HG03342 (cell line): ENCODE measurements at regions not wholly inside any gene's neighbourhood (a gene's known extent, or its start where the extent isn't known, plus 50 kb on each side); places are given as distances from the start of the nearest gene placed in this dataset.
"Not testable (repeated sequence)": the region's sequence is repeated elsewhere in the genome, so short reads cannot be mapped to it uniquely, and the experiment has no call there.

Experiments used
- ATAC-seq: cut with Tn5 transposase; IDR thresholded peaks from one replicate; pipeline ENCODE4 v1.9.1; 2021; ENCODE audit warnings: mild to moderate bottlenecking, moderate library complexity; ENCODE audit not compliant: unreplicated experiment

DNA sequence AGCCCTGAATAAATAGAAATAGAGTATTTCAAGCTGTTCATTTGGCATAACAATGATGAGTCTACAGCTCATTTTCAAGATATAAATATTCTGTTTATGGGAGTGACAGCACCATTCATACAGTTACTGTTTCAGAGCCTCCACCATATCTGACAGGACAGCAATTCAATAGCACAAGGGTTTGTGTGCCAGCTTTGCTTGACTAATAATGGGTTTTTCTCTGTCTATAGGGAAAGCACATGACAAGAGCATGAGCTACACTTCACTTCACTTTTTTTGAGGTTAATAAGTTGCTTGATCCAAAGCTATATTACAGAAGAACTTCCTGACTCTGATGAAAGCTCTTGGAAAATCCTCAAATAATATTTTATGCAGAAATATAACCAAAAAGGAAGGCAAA is 297.1 kb downstream of the RPIA start:
- ATAC-seq, result not testable (repeated sequence)

DNA sequence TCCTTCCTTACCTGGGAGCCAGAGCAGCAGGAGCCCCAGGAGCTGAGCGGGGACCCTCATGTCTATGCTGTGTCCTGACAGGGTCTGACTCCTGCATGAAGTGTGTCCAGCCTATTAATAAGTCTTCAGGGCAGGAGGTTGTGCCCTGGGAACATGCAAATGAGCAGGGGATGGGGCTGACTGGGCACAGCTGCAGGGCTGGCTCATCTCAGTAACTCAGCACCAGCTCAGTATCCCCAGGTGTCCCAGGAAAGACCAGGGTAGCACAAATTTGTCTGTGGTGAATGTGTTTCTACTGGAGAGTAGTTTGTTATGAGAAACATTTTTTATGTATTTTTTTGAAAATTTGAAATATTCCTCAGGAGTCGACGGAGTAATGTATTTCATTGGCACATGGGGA is 301.3 kb downstream of the RPIA start:
- ATAC-seq, result not testable (repeated sequence)

DNA sequence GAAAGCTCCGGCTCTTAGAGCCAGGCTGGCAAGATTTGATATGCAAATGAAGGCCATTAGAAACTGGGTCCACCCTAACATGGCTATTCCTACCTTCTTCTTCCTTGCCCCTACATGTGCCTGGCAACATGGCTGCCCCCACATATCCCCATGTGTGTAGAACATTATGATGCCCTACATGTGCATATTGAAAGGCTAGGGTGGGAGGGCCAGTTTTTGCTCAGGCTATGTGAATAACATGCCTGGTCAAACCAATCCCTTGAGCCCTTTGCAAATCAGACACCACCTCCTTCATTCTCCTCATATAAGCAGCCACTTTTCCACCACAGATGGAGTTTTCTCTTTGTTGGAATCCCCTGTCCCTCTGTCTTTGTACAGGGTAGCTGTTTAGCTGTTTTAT is 303.4 kb downstream of the RPIA start:
- not testable (repeated sequence) for ATAC-seq

DNA sequence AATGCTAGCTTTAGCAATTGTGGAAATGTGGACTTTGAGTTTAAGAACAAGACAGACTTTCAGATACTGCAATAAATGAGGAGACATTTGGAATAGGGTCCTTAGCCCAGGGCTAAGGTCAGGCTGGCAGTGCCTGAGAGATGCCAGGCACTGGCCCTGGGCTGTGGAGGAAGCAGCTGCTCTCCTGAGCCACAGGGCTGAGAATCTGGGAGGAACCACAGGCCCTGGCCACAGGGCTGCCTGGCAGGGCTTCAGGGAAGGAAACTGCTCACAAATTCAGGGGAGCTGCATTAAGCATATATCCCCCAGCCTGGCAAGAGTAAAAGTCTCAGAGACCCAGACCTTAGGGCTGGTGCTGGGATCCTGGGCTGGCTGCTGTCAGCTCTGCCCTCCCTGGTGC is 305.1 kb downstream of the RPIA start:
- not testable (repeated sequence) for ATAC-seq

DNA sequence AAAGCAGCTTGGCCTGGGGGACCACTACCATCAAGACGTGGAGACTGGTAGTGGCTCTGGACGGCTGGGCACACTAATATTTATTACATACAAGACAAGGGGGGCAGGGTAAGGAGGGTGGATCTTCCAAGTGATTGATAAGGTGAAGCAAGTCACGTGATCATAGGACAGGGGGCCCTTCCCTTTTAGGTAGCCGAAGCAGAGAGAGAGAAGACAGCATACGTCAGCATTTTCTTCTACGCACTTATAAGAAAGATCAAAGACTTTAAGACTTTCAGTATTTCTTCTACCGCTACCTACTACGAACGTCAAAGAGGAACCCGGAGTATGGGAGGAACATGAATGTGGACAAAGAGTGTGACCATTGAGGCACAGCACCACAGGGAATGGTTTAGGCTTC is 307.9 kb downstream of the RPIA start:
- ATAC-seq, result no peak

DNA sequence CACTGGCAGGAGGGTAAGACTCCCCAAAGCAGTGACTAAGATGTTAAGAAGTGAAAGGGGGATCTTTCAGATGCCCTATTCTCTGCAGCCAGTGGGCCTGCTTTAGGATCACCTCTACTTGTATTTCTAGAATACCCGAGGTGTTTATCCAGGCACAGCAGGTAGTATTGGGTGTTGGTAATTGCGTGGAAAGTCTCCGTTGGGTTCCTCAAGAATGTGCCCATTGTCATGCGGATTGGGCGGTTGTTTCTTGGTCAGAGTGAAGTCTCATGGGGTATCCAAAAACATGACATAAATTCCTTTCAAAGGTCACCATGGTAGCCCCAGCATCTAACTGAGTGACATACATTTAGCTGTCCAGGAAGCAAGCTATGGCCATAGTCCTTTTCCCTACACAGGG is 308.8 kb downstream of the RPIA start:
- no peak for ATAC-seq

DNA sequence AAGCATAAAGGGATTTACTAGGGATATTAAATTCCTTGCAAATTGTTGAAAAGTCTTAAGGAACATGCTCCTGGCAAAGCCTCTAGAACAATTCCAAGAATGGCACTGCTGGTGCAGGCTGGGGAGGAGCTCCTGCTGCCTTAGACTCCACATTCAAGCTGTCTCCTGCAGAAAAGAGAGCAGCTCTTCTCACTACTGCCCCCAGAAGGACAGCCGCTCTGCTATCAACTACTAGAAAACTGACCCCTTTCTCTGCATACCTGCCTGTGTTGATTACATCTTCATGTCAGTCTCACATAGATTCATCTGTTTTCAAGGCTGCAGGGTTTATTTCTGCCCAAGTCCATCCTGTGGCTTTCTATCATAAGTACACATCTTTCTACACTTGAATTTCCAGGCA is 312.8 kb downstream of the RPIA start:
- not testable (repeated sequence) for ATAC-seq

DNA sequence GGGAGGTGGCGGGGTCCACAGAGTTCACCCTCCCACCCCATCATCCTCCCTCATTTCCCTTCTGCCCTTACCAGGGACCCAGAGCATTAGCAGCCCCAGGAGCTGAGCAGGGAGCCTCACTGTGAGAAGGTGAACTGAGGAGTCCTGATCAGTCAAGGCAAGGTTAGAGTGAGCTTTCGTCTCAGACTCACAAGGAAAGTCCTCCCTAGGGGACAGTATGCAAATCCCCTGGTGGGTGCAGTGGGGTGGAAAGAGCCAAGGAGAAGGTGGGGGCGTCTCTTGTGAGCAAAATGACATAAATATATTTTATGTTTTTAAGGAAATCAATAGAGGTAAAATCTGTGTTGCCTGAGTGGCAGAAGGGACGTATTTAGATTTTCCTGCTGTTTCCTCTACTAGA is 329.1 kb downstream of the RPIA start:
- ATAC-seq, result not testable (repeated sequence)

DNA sequence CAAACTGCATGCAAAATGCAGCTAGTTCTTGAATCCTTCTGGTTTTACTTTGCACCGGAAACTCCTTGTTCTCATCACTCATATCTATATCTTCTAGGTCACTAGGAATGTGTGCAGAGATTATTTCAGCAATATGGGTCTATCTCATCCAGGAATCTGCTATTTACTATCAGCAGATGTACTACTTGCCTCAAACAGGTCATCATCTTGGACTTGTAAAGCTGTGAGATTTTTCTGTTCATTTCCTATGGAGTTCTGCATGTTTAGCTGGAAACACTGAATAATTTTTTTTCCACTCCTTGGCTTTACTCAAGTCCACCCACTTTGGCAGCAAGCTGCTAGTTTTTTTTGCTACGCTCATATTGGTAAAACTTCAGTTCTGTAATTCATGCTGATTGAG is 334.8 kb downstream of the RPIA start:
- ATAC-seq, result not testable (repeated sequence)

DNA sequence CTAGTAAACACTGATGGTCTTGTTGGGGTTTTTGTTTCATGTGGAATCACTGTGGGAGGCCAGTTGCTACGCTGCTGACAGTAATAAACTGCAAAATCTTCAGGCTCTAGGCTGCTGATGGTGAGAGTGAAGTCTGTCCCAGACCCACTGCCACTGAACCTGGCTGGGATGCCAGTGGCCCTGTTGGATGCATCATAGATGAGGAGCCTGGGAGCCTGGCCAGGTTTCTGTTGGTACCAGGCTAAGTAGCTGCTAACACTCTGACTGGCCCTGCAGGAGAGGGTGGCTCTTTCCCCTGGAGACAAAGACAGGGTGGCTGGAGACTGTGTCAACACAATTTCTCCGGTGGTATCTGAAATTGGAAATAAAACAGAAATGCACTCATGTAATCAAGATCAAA is 335.6 kb downstream of the RPIA start:
- not testable (repeated sequence) for ATAC-seq

DNA sequence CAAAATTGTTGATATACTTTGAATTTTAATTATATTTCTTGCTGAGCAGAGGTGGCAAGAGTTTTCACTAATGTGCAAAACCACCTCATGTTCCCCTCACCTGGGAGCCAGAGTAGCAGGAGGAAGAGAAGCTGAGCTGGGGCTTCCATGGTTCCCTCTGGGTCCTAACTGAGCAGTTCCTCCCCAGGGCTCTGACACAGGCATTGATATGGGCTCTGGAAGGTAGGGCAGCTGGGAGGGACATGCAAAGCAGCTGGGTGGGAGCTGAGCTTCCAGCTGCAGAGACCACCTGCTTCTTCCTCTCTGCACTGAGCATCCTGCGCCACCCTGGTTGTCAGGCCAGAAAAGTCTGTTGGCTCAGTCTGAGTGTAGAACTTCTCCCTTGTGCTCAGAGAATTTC is 336.1 kb downstream of the RPIA start:
- ATAC-seq, result not testable (repeated sequence)

DNA sequence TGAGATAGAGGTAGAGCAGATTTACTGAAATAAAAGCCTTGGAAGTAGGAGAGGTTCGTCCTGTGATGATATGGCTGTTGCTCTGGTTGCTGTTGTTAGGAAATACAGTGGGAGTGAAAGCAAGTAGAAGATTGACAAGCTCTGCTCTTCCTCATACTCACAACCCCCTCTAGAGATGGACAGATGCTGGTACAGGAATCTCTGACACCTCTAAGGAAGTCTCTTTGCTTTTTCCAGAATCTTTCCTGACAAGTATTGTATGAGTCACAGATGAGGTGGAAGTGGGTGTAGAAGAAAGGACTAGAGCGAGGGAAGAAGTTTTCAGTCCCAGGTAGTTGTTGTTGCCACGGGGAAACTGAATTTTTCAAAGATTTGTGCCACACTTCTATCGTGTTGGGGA is 337.8 kb downstream of the RPIA start:
- not testable (repeated sequence) for ATAC-seq

DNA sequence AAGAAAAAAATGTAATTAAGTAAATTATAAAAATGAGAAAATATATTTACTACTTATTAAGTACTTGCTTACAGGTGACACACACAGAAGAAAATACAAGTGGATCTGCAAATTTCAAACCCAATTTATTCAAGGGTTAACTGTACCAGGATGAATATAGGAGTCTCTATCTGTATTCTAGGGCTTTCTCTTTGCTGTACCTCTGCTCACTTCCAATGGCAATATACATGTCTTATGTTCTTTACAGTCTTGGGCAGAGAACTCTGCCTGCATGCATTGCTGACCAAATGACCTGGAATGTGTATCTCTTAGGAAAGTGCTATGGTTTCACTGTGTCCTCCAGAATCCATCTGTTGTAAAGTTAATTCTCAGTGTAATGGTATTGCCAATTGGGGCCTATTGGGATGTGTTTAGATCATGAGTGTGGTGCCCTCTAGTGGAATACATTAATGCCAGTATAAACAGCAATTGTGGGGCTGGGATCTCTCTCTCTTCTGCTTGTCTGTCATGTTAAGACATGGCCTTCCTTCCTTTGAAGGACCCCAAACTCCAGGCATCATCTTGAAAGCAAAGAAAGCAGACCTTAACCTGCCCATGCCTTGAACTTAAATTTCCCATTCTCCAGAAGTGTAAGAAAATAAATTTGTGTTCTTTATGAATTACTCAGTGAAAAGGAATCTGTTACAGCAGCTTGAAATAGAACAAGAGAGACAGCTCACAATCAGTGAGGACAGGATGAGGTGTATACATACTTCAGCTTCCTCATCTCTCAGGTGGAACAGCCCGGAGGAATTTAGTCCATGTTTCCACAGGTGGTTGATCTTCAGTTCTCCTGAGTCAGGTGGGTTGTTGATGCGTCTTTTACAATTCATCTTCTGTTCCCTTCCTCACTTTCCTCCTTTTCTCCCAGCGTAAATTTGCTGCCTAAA is 356.9 kb downstream of the RPIA start:
- ATAC-seq, result peak; percentile 63

DNA sequence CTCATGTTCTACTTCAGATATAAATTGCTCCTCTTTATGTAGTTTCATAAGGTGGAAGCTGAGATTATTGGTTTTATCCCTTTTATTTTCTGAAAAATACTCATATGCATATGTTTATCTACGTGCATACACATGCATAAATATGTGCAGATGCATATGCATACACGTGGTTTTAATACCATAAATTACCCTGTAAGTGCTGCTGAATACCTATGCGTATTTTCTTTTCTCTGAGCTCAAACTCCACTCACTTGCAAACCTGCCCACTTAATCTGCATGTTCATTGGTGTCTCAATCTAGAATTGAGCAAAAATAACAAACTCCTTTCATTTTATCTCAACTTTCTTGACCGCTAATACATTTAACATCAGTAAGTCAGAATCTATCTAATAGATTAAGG is 367.1 kb downstream of the RPIA start:
- ATAC-seq, result not testable (repeated sequence)

DNA sequence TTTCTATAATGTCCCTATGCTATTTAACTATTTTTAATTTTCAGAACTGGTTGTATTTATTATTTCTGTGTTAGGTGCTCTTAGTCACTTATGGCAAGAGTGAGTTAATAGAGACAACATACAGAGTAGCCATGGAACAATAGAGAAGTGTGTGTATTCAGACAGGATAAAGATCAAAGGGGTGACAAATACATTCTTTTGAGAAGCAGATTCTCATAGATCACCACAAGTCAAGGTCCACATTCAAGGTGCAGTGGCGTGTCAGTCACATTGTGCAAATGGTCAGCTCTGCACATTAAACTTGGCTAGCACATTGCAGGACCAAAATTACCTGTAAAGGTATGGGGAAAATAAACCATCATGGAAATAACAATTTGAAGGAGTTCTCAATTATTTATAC is 369.7 kb downstream of the RPIA start:
- not testable (repeated sequence) for ATAC-seq

DNA sequence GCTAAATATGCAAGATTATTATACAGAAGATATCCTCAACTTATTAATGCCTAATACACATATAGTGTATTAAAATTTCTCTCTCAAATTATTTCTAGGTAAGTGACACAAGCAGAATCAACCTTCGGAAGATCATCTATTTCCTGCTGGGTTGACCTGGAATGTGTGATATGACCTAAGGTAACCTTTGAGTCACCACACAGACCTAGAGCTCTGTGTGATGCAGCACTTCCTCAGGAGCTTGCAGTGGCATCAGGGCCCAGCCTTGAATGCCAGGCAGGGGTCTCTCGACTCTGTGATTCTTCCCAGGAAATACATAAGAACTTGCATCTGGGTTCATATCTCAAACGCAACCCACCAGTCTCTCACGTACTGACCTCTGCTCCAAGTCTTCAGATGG is 385.3 kb downstream of the RPIA start:
- not testable (repeated sequence) for ATAC-seq

DNA sequence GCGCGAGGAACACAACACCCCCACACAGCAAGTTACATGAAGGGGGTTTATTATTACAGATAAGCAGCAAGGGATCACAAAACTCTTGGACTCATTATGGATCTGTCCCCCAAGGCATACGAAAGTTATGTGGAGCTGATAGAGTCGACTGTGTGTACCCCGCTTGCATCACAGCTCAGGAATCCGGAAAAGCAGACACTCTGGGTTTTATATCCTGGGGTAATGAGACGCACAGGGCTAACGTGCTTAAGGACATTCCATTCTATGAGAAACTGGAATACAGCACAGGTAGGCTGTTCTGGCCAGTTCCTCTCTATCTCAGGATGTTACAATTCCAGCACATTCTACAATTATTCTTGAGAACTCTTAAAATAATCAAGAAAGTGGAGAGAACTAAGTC is 401.4 kb downstream of the RPIA start:
- ATAC-seq, result not testable (repeated sequence)

DNA sequence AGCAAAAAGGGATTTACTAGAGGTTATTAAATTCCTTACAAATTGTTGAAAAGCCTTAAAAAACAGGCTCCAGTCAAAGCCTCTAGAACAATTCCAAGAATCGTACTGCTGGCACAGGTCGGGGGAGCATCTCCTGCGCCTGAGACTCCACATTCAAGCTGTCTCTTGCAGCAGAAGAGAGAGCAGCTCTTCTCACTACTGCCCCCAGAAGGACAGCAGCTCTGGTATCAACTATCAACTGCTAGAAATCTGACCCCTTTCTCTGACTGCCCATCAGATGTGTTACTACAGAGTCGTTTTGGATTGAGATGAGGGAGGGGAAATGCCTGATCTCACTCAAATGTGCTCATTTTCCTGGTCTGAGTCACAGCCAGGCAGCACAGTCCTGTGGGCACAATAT is 403.6 kb downstream of the RPIA start:
- not testable (repeated sequence) for ATAC-seq

DNA sequence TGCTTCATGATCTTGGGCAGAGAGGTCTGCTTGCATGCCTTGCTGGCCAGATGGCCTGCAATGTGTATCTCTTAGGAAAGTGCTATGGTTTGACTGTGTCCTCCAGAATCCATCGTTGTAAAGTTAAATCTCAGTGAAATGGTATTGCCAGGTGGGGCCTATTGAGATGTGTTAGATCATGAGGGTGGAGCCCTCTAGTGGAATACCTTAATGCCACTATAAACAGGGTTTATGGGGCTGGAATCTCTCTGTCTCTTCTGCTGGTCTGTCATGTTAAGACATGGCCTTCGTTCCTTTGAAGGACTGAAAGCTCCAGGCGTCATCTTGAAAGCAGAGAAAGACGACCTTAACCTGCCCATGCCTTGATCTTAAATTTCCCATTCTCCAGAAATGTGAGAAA is 411.1 kb downstream of the RPIA start:
- not testable (repeated sequence) for ATAC-seq

DNA sequence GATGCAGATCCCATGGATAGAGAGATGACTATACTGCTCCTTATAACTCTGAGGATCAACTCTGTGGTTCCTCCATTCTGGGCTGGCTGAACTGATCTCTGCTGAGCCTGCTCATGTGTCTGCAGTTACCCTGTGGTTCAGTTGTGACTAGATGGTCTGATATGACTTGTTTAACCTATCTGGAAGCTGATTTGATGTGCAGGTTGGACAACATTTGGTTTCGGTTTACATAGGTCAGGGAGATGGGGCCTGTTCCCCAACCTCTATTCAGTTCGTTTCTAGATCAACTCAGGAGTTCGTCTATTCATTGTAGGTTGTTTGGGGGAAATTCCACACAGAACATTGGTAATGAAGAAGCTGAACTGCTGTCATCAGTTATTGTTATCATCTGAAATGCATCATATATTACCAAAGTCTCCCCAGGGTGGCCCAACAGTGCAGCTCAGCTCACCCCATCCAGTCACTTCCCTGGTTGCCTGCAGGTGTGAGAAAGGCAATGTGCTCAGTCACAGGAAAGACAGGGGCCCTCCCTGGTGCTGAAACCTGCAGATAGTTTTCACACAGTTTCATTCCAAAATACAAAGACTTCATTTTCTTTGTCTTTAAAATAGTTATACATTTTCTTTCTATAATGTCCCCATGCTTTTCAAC is 415.0 kb downstream of the RPIA start:
- not testable (repeated sequence) for ATAC-seq

DNA sequence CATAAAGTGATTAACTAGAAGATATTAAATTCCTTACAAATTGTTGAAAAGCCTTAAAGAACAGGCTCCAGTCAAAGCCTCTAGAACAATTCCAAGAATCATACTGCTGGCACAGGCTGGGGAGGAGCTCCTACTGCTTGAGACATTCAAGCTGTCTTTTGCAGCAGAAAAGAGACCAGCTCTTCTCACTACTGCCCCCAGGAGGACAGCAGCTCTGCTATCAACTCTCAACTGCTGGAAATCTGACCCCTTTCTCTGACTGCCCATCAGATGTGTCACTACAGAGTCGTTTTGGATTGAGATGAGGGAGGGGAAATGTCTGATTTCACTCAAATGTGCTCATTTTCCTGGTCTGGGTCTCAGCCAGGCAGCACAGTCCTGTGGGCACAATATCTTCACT is 421.0 kb downstream of the RPIA start:
- ATAC-seq, result not testable (repeated sequence)

DNA sequence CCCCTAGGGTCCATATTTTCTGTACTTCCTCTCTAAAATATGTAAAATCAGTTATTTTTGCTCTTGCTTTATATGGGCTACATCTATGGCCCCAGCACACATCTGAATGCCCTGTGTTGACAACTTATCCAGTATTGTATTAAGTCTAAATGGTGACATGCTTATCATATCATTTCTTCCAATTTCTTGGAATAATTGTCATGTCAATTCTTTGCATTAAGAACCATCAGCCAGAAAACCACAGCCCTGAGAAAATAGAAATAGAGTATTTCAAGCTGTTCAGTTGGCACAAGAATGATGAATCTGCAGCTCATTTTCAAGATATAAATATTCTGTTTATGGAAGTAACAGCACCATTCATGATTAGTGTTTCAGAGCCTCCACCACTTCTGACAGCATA is 421.8 kb downstream of the RPIA start:
- ATAC-seq, result not testable (repeated sequence)
